ENCODE measurements at regions not wholly inside any gene's neighbourhood (a gene's known extent, or its start where the extent isn't known, plus 50 kb on each side); places are given as distances from the start of the nearest gene placed in this dataset.

DNA sequence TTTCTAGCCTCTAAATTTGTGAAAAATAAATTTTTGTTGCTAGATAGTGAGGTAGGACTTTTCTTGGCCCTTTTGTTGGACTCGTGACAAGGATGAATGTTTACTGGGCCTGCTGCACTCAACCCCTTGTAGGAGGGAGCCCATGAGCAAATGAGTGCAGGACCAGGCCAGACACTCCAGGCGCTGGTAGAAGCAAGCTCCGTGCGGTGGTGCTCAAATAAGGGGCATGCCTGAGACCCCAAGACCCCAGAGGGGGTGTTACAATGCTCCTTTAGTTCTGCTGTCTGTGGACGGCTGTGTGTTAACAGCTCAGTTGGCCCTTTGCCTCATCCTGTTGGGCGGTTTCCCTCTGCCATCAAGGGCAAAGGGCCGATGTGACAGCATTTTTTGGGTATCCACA, 1195.3 kb upstream of the PHF14 start:
- no peaks in the 10 kb centered on the region for H3K9me1 ChIP-seq (ENCODE audit: control insufficient read depth, extremely low read depth, insufficient read depth, low read length)

DNA sequence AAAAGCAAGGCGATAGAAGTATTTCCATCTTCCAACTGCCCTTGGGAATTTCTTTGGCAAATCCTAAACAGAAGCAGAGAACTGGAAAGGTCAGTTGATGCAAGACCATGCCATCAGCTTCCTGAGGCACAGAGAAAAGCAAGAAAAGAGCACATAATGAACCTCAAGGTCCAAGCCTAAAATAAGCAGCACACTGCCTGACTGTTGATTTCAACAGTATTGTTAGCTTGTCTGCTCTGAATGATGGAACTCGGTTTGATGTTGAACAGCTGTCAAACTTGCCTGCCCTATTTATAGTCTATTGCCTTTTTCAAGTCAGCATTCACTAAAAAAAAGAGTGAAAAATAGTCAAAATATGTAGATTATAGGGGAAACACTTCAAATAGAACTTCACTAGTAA, 1192.0 kb upstream of the PHF14 start:
- Histone ChIP-seq H3K79me2 (ENCODE audit: control insufficient read depth, insufficient read depth, low read length) (no peaks in the 10 kb centered on the region), H4K20me1 (ENCODE audit: control insufficient read depth, extremely low read depth, insufficient read depth, low read length) (no peaks in the 10 kb centered on the region), H2AFZ (ENCODE audit: control insufficient read depth, low read length) (no peak overlapping the region), H3K9ac (ENCODE audit: control insufficient read depth, extremely low read depth, insufficient read depth, low read length) (no peak overlapping the region), H3K9me3 (ENCODE audit: control insufficient read depth, low read depth, low read length) (peaks cover 1% of the 10 kb centered on the region), H3K4me3 (ENCODE audit: control insufficient read depth in 2 of 3, extremely low read depth in 1 of 3, insufficient read depth in 2 of 3, low read depth in 1 of 3, low read length in 3 of 3) (no peak overlapping the region), H3K4me2 (ENCODE audit: control insufficient read depth, extremely low read depth, insufficient read depth, low read depth, low read length) (no peak overlapping the region), H3K9me1 (ENCODE audit: control insufficient read depth, extremely low read depth, insufficient read depth, low read length) (no peaks in the 10 kb centered on the region), H3K27ac (ENCODE audit: control insufficient read depth, insufficient read depth, low read length) (no peak overlapping the region), H3K4me1 (ENCODE audit: control insufficient read depth, extremely low read depth, insufficient read depth, low read length) (no peaks in the 10 kb centered on the region), H3K27me3 (ENCODE audit: control insufficient read depth, extremely low read depth, insufficient read depth, low read length) (no peaks in the 10 kb centered on the region), H3K36me3 (ENCODE audit: control insufficient read depth in 2 of 2, extremely low read depth in 1 of 2, insufficient read depth in 2 of 2, low read length in 2 of 2) (no peaks in the 10 kb centered on the region)
- TF ChIP-seq, protein P1, sequence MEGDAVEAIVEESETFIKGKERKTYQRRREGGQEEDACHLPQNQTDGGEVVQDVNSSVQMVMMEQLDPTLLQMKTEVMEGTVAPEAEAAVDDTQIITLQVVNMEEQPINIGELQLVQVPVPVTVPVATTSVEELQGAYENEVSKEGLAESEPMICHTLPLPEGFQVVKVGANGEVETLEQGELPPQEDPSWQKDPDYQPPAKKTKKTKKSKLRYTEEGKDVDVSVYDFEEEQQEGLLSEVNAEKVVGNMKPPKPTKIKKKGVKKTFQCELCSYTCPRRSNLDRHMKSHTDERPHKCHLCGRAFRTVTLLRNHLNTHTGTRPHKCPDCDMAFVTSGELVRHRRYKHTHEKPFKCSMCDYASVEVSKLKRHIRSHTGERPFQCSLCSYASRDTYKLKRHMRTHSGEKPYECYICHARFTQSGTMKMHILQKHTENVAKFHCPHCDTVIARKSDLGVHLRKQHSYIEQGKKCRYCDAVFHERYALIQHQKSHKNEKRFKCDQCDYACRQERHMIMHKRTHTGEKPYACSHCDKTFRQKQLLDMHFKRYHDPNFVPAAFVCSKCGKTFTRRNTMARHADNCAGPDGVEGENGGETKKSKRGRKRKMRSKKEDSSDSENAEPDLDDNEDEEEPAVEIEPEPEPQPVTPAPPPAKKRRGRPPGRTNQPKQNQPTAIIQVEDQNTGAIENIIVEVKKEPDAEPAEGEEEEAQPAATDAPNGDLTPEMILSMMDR (optimal IDR thresholded peaks at IDR 0.05 in 1 of 3, IDR thresholded peaks at IDR 0.05 in 1 of 3, conservative IDR thresholded peaks at IDR 0.05 in 1 of 3; ENCODE audit: extremely low read depth in 1 of 3, insufficient read depth in 2 of 3, low read length in 3 of 3), result no peak
- TF ChIP-seq EZH2 (IDR thresholded peaks at IDR 0.05; ENCODE audit: low read length), result no peak
- DNase-seq (ENCODE audit: low read depth, low spot score) (no peak), FAIRE-seq (no peak)
- dilution Hi-C loops (cut with MboI; ENCODE audit: extremely low pct_ligation_motif_present, low sequenced_read_pairs), result no loop called here

More for the DNA sequence above, 1195.3 kb upstream of the PHF14 start:
- no peak overlapping the region for H2AFZ ChIP-seq (ENCODE audit: control insufficient read depth, low read length)
- peaks cover 5% of the 10 kb centered on the region for H3K9me3 ChIP-seq (ENCODE audit: control insufficient read depth, low read depth, low read length)
- H3K27ac ChIP-seq (ENCODE audit: control insufficient read depth, insufficient read depth, low read length), result no peak overlapping the region
- no peak overlapping the region for H3K4me3 ChIP-seq (ENCODE audit: control insufficient read depth in 2 of 3, extremely low read depth in 1 of 3, insufficient read depth in 2 of 3, low read depth in 1 of 3, low read length in 3 of 3)
- no peak for DNase-seq (ENCODE audit: low read depth, low spot score)
- H3K4me2 ChIP-seq (ENCODE audit: control insufficient read depth, extremely low read depth, insufficient read depth, low read depth, low read length), result no peak overlapping the region
- FAIRE-seq, result no peak
- H3K4me1 ChIP-seq (ENCODE audit: control insufficient read depth, extremely low read depth, insufficient read depth, low read length), result no peaks in the 10 kb centered on the region
- H3K79me2 ChIP-seq (ENCODE audit: control insufficient read depth, insufficient read depth, low read length), result no peaks in the 10 kb centered on the region
- H3K9ac ChIP-seq (ENCODE audit: control insufficient read depth, extremely low read depth, insufficient read depth, low read length), result no peak overlapping the region
- no peaks in the 10 kb centered on the region for H3K27me3 ChIP-seq (ENCODE audit: control insufficient read depth, extremely low read depth, insufficient read depth, low read length)
- no peak for TF ChIP-seq EZH2 (IDR thresholded peaks at IDR 0.05; ENCODE audit: low read length)
- TF ChIP-seq, protein P1 (optimal IDR thresholded peaks at IDR 0.05 in 1 of 3, IDR thresholded peaks at IDR 0.05 in 1 of 3, conservative IDR thresholded peaks at IDR 0.05 in 1 of 3; ENCODE audit: extremely low read depth in 1 of 3, insufficient read depth in 2 of 3, low read length in 3 of 3), result no peak
- no peaks in the 10 kb centered on the region for H4K20me1 ChIP-seq (ENCODE audit: control insufficient read depth, extremely low read depth, insufficient read depth, low read length)
- no peaks in the 10 kb centered on the region for H3K36me3 ChIP-seq (ENCODE audit: control insufficient read depth in 2 of 2, extremely low read depth in 1 of 2, insufficient read depth in 2 of 2, low read length in 2 of 2)
- dilution Hi-C loops (cut with MboI; ENCODE audit: extremely low pct_ligation_motif_present, low sequenced_read_pairs), result no loop called here

All from keratinocyte (primary cell).